Epithelial cell of esophagus (primary cell): ENCODE measurements at regions not wholly inside any gene's neighbourhood (a gene's known extent, or its start where the extent isn't known, plus 50 kb on each side); places are given as distances from the start of the nearest gene placed in this dataset.

Source experiments
- DNase-seq: peaks from one replicate; pipeline ENCODE4 v3.0.0; 2010; ENCODE audit warnings: low read depth
- H3K4me3 ChIP-seq: 2 replicates; pipeline ENCODE4 v1.5.1; 2011; ENCODE audit warnings: mild to moderate bottlenecking, low read length, control low read depth
- TF ChIP-seq, protein P1 (sequence below): IDR thresholded peaks from 2 replicates; pipeline ENCODE4 v1.5.1; 2011; ENCODE audit warnings: low read depth, mild to moderate bottlenecking, low read length, control low read depth, inconsistent platforms; ENCODE audit not compliant: insufficient read depth; ENCODE audit errors: missing control alignments

DNA sequence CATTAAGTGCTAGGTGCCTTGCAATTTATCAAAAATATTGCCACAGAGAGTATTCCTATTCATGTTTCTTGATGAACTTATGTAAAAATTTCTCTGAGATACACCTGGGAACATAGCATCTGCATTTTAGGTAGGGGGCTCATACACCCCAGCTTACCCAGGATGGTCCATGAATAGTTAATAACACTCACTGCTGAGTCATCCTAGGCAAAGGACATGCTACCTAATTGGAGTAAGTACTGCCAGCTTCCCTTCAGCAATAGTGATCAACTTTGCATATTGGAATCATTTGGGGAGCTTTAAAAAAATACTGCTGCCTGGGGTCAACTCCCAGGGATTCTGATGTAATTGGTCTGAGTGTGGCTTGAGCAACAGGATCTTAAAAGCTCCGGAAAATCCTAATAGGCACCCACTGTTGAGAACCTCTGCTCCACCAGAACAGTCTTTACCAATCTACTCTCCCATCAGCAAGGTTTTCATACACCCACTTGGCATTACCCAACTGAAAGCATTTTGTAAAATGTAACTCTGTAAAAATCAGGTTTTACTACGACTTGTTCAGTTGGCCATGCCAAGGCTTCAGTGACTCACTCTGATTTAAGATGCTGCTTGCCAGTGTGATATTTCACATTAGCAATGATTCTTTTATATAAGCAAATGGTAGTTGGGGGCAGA lies 67.2 kb upstream of the FNDC3A start:
- no peak overlapping the region for H3K4me3 ChIP-seq
- TF ChIP-seq, protein P1, sequence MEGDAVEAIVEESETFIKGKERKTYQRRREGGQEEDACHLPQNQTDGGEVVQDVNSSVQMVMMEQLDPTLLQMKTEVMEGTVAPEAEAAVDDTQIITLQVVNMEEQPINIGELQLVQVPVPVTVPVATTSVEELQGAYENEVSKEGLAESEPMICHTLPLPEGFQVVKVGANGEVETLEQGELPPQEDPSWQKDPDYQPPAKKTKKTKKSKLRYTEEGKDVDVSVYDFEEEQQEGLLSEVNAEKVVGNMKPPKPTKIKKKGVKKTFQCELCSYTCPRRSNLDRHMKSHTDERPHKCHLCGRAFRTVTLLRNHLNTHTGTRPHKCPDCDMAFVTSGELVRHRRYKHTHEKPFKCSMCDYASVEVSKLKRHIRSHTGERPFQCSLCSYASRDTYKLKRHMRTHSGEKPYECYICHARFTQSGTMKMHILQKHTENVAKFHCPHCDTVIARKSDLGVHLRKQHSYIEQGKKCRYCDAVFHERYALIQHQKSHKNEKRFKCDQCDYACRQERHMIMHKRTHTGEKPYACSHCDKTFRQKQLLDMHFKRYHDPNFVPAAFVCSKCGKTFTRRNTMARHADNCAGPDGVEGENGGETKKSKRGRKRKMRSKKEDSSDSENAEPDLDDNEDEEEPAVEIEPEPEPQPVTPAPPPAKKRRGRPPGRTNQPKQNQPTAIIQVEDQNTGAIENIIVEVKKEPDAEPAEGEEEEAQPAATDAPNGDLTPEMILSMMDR: no peak
- peak; percentile 66 for DNase-seq

DNA sequence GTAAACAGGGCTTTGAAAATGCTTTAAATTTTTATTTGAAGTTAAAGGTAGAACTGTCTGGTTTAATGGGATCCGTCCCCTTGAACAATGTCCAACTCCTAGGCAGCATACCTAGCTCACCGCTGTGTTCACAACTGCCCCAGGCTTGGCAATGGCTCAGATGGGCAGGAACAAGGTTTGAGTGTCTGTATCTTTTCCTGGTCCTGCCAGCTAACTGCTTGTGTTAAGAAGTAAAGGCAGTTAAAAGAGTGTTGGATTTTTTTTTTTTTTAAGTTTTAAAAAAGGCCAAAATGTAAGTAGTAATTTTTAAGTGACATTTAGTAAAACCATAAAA lies 66.7 kb upstream of the FNDC3A start:
- no peak for DNase-seq
- TF ChIP-seq, protein P1: no peak
- no peak overlapping the region for H3K4me3 ChIP-seq

DNA sequence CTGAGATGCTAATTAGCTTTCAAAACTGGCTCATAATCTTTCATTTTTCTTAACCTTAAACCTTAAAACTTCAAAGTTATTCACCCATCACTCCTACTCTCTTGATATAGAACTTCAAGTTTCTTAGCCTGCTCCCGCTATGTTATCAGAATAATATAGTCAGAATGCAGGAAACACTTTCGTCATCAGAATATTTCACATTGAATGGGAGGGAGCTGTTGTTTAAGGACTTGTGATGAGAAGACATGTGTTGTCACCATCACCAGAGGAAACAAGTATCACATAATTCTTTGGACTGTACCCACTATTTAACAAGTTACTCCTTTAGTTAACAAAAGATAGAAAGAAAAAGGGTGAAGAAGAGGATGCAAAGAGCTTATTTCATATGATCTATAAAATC lies 65.0 kb upstream of the FNDC3A start:
- no peak overlapping the region for H3K4me3 ChIP-seq
- no peak for DNase-seq
- TF ChIP-seq, protein P1: no peak

DNA sequence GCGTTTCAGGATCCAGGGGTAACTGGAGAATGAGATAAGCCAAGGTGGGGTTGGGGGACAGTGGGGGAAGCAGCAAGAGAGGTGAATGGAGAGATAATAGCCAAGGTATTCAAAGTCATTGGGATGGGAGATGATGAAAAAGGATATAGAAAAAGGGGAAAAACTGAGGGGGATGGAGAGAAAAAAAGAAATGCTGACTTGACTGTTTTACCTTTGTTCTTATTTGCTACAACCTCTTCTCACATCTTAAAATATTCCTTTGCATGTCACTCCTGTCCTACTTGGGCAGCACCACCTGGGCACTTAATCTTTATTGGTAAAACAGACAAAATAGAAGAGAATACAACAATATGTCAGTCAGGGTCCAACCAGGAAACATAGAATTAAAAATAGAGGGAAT lies 56.0 kb upstream of the FNDC3A start:
- TF ChIP-seq, protein P1: no peak
- no peak overlapping the region for H3K4me3 ChIP-seq
- DNase-seq: no peak

DNA sequence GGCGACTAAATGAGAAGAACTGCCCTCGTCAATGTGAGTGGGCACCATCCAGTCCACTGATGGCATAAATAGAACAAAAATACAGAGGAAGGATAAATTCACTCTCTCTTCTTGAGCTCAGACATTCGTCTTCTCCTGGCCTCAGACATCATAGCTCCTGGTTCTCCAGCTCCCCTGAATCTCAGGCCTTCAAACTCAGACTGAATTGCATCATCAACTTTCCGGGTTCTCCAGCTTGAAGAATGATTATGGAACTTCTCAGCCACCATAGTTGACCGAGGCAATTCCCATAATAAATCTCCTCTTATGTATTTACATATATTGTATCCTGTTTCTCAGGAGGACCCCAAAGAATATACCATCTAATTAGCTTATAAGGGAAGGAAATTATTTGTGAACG lies 55.0 kb upstream of the FNDC3A start:
- H3K4me3 ChIP-seq: no peak overlapping the region
- TF ChIP-seq, protein P1: no peak
- no peak for DNase-seq

DNA sequence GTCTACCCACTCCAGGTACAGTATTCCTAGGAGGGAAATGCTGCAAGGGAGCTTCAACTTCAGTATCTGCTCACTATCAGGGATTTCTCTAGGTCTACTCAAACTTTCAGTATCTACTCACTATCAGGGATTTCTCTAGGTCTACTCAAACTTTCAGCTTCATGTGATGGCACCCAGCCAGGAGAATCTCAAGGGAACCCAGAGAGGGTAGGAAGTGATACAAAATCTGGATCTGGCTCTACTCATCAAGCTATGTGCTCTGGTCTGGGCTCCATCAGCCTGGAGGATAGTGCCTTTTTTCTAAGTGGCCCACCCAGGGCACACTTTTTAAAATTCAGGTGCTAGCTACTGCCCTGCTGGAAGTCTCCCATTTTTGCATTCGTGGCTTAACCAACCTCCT lies 52.3 kb upstream of the FNDC3A start:
- DNase-seq: no peak
- TF ChIP-seq, protein P1: no peak
- no peak overlapping the region for H3K4me3 ChIP-seq

DNA sequence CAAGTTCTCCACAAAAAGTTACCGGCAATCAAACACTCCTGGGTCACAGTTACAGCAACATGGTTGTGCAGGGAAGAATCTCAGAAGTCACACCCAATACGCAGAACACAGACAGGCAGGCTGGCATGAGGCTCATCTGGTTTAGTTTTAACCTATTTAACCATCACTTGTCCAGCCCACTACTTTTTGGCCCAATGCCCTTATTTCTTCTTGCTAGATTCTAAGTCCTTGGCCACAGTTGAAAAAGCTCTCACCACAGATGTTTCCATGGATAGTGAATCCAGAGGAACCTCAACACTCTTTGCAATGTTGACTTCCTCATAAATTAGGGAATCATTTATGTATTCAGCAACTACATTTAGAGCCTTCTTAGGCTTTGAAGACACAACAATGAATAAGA lies 50.7 kb upstream of the FNDC3A start:
- H3K4me3 ChIP-seq: no peak overlapping the region
- TF ChIP-seq, protein P1: no peak
- DNase-seq: no peak
